ENCODE measurements at regions not wholly inside any gene's neighbourhood (a gene's known extent, or its start where the extent isn't known, plus 50 kb on each side); places are given as distances from the start of the nearest gene placed in this dataset.

DNA sequence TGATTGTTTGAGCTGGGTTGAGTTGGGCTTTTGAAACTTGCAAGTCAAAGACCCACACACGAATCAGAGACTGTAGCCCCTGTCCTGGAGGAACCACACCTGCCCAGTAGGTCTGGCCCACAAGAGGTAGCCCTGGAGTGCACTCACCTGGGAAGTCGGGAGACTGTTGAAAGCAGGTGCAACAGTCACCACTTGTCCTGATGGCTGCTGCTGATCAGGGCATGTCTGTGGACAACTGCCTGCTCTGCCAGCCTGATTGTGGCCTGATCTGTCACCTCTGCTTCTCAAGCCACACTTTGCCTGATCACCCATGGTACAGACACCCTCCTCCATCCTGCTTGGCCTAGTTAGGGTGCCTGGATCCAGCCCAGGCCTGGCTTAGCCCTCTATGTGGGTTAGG, 105.0 kb upstream of the HAAO start:
- DNase-seq (ENCODE audit: insufficient read length, low spot score) (no peak), FAIRE-seq (no peak)
- TF ChIP-seq SPI1 (IDR thresholded peaks at IDR 0.05; ENCODE audit: low read depth, low read length), result no peak
- no peak for TF ChIP-seq PAX5 (IDR thresholded peaks at IDR 0.05; ENCODE audit: insufficient read depth, low read length, severe bottlenecking)
- no peak for TF ChIP-seq POLR2AphosphoS5 (IDR thresholded peaks at IDR 0.05; ENCODE audit: low read depth, low read length)
- no peak for TF ChIP-seq TAF1 (IDR thresholded peaks at IDR 0.05; ENCODE audit: low read depth, low read length)
- TF ChIP-seq POU2F2 (IDR thresholded peaks at IDR 0.05; ENCODE audit: low read depth, low read length), result no peak
- TF ChIP-seq POLR2A (IDR thresholded peaks at IDR 0.05; ENCODE audit: low read depth, low read length), result no peak

DNA sequence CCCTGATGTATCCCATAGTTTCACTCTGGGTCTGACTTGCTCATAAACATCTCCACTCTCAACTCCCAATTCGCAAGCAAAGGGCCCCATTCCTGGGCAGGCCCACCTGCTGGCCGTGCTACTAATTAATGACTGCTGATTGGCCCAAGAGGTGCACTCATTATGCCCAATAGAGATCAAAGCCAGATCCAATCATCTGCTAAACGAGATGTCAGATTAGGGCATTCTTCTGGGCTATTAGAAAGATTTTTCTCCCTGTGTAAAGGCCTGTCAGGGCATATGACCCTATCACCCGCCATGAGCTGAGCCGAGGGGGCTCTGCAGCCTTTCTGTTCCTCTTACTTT, 103.4 kb upstream of the HAAO start:
- no peak for FAIRE-seq

DNA sequence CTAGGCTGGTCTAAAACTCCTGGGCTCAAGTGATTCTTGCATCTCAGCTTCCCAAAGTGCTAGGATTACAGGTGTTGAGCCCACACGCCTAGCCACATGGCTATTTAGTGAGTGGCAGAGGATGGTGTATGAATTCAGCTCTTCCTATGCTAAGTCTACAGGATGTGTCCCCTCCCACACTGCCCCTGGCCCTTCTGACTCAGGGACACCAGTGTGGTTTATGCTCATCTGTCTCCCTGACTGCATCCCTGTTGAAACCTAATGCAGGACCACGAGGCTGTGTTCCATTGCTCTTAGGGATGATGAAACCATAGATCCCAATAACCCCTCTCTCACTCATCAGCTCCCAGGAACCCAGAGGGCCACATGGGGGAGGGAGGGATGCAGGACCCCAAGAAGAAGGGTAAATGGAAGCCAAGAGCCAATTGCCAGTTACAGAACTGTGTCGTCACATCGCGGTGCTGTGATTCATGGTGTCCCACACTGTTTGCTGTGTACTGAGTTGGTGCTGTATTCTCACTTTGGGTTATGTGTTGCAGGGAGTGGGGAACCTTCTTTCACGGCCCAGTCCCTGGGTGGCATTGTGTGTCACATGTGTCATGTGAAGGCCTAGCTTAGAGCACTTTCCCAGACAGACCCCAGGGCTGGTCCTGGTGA, 102.9 kb upstream of the HAAO start:
- FAIRE-seq (no peak), DNase-seq (ENCODE audit: insufficient read length, low spot score) (no peak)
- TF ChIP-seq POLR2A (IDR thresholded peaks at IDR 0.05; ENCODE audit: low read depth, low read length) (no peak), TAF1 (IDR thresholded peaks at IDR 0.05; ENCODE audit: low read depth, low read length) (no peak), POLR2AphosphoS5 (IDR thresholded peaks at IDR 0.05; ENCODE audit: low read depth, low read length) (no peak), PAX5 (IDR thresholded peaks at IDR 0.05; ENCODE audit: insufficient read depth, low read length, severe bottlenecking) (no peak), SPI1 (IDR thresholded peaks at IDR 0.05; ENCODE audit: low read depth, low read length) (no peak), POU2F2 (IDR thresholded peaks at IDR 0.05; ENCODE audit: low read depth, low read length) (no peak)

More for the DNA sequence above, 103.4 kb upstream of the HAAO start:
- TF ChIP-seq POLR2A (IDR thresholded peaks at IDR 0.05; ENCODE audit: low read depth, low read length), result no peak
- TF ChIP-seq TAF1 (IDR thresholded peaks at IDR 0.05; ENCODE audit: low read depth, low read length), result no peak
- no peak for TF ChIP-seq POLR2AphosphoS5 (IDR thresholded peaks at IDR 0.05; ENCODE audit: low read depth, low read length)
- TF ChIP-seq SPI1 (IDR thresholded peaks at IDR 0.05; ENCODE audit: low read depth, low read length), result no peak
- TF ChIP-seq PAX5 (IDR thresholded peaks at IDR 0.05; ENCODE audit: insufficient read depth, low read length, severe bottlenecking), result no peak
- TF ChIP-seq POU2F2 (IDR thresholded peaks at IDR 0.05; ENCODE audit: low read depth, low read length), result no peak
- DNase-seq (ENCODE audit: insufficient read length, low spot score), result no peak

DNA sequence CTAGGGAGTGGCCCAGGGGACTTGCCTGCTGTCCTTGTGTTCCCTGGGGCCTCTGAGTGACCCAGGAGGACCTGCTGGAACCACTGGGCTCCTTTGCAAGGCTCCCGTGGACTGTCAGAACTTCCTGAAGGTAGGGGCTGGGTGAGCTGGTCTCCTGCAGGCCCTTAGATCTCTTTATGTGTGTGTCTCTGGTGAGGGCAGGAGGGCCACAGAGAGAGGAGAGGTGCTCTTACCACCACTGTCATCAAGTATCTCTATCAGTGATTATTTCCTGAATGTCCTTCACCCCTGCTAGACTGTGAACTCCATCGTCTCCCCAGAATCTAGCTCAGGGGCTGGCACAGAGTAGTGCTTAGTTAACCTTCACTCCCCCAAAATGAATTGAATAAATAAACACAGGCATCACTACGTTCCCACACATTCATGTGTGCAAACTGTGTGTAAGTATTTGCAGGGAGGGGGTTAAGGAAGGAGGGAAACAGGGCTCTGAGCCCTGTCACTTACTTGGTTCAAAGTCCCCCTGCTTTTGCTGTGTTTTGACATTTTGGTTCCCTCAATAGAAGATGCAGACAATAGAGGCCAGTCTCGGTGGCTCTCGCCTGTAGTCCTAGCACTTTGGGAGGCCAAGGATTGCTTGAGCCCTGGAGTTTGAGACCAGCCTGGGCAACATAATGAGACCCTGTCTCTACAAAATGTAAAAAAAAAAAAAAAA, 100.8 kb upstream of the HAAO start:
- TF ChIP-seq POLR2AphosphoS5 (IDR thresholded peaks at IDR 0.05; ENCODE audit: low read depth, low read length), result no peak
- TF ChIP-seq TAF1 (IDR thresholded peaks at IDR 0.05; ENCODE audit: low read depth, low read length), result no peak
- TF ChIP-seq PAX5 (IDR thresholded peaks at IDR 0.05; ENCODE audit: insufficient read depth, low read length, severe bottlenecking), result no peak
- no peak for TF ChIP-seq SPI1 (IDR thresholded peaks at IDR 0.05; ENCODE audit: low read depth, low read length)
- no peak for TF ChIP-seq POLR2A (IDR thresholded peaks at IDR 0.05; ENCODE audit: low read depth, low read length)
- no peak for TF ChIP-seq POU2F2 (IDR thresholded peaks at IDR 0.05; ENCODE audit: low read depth, low read length)
- DNase-seq (ENCODE audit: insufficient read length, low spot score), result no peak
- FAIRE-seq, result no peak

DNA sequence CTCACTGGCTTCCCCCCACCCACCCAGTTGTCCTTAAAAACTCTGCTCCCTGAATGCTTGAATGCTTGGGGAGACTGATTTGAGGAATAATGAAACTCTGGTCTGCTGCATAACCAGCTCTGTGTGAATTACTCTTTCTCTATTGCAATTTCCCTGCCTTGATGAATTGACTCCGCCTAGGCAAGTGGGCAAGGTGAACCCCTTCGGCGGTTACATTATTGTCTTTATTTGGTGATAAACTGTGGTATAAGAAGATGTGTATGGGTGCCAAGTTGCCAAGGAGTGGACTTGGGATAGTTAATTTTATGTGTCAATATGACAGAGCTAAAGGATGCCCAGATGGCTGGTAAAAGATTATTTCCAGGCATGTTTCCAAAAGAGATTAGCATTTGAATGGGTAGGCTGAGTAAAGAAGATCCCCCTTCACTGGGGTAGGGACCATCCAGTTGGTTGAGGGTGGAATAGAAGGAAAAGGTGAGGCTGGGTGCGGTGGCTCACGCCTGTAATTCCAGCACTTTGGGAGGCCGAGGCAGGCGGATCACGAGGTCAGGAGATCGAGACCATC, 98.5 kb upstream of the HAAO start:
- DNase-seq (ENCODE audit: insufficient read length, low spot score), result no peak
- TF ChIP-seq TAF1 (IDR thresholded peaks at IDR 0.05; ENCODE audit: low read depth, low read length) (no peak), PAX5 (IDR thresholded peaks at IDR 0.05; ENCODE audit: insufficient read depth, low read length, severe bottlenecking) (no peak), POLR2A (IDR thresholded peaks at IDR 0.05; ENCODE audit: low read depth, low read length) (no peak), SPI1 (IDR thresholded peaks at IDR 0.05; ENCODE audit: low read depth, low read length) (no peak), POLR2AphosphoS5 (IDR thresholded peaks at IDR 0.05; ENCODE audit: low read depth, low read length) (no peak), POU2F2 (IDR thresholded peaks at IDR 0.05; ENCODE audit: low read depth, low read length) (no peak)
- no peak for FAIRE-seq

DNA sequence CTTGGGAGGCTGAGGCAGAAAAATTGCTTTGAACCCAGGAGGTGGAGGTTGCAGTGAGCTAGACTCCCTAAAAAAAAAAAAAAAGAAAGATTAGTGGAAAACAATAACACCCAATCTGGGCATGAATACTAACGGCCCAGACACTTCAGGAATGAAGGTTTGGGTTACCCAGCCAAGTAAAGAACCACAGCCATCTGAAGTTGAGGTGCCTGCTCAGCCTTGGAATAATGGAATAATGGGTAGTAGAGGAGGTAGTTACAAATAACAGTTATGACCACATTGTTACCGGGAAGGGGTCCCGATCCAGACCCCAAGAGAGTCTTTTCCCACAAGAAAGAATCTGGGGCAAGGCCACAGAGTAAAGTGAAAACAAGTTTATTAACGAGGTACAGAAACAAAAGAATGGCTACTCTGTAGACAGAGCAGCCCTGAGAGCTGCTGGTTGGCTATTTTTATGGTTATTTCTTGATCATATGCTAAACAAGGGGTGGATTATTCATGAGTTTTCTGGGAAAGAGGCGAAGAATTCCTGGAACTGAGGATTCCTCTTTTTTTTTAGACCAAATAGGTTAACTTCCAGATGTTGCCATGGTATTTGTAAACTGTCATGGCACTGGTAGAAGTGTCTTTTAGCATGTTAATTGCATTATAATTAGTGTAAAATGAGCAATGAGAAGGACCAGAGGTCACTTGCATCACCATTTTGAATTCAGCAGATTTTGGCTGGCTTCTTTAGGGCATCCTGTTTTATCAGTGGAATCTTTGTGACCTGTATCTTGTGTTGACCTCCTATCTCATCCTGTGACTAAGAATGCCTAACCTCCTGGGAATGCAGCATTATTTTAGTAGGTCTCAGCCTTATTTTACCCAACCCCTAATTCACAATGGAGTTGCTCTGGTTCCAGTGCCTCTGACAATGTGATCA, 96.2 kb upstream of the HAAO start:
- FAIRE-seq (no peak), DNase-seq (ENCODE audit: insufficient read length, low spot score) (no peak)
- TF ChIP-seq TAF1 (IDR thresholded peaks at IDR 0.05; ENCODE audit: low read depth, low read length), result no peak
- no peak for TF ChIP-seq POU2F2 (IDR thresholded peaks at IDR 0.05; ENCODE audit: low read depth, low read length)
- TF ChIP-seq POLR2AphosphoS5 (IDR thresholded peaks at IDR 0.05; ENCODE audit: low read depth, low read length), result no peak
- TF ChIP-seq PAX5 (IDR thresholded peaks at IDR 0.05; ENCODE audit: insufficient read depth, low read length, severe bottlenecking), result no peak
- TF ChIP-seq POLR2A (IDR thresholded peaks at IDR 0.05; ENCODE audit: low read depth, low read length), result no peak
- no peak for TF ChIP-seq SPI1 (IDR thresholded peaks at IDR 0.05; ENCODE audit: low read depth, low read length)

DNA sequence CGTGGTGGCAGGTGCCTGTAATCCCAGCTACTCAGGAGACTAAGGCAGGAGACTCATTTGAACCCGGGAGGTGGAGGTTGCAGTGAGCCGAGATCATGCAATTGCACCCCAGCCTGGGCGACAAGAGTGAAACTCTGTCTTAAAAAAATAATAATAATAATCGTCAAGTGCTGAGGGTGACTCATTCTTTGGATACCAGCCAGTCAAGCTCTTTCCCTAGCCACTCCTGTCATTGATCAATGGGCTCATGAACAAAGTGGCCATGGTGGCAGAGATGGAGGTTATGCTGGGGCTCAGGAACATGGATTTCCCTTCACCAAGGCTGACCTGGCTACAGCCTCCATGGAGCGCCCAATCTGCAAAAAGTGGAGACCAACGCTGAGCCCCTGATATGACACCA, 94.5 kb upstream of the HAAO start:
- FAIRE-seq, result no peak
- DNase-seq (ENCODE audit: insufficient read length, low spot score), result no peak
- TF ChIP-seq POLR2A (IDR thresholded peaks at IDR 0.05; ENCODE audit: low read depth, low read length), result no peak
- TF ChIP-seq SPI1 (IDR thresholded peaks at IDR 0.05; ENCODE audit: low read depth, low read length), result no peak
- no peak for TF ChIP-seq PAX5 (IDR thresholded peaks at IDR 0.05; ENCODE audit: insufficient read depth, low read length, severe bottlenecking)
- TF ChIP-seq POU2F2 (IDR thresholded peaks at IDR 0.05; ENCODE audit: low read depth, low read length), result no peak
- no peak for TF ChIP-seq TAF1 (IDR thresholded peaks at IDR 0.05; ENCODE audit: low read depth, low read length)
- no peak for TF ChIP-seq POLR2AphosphoS5 (IDR thresholded peaks at IDR 0.05; ENCODE audit: low read depth, low read length)

DNA sequence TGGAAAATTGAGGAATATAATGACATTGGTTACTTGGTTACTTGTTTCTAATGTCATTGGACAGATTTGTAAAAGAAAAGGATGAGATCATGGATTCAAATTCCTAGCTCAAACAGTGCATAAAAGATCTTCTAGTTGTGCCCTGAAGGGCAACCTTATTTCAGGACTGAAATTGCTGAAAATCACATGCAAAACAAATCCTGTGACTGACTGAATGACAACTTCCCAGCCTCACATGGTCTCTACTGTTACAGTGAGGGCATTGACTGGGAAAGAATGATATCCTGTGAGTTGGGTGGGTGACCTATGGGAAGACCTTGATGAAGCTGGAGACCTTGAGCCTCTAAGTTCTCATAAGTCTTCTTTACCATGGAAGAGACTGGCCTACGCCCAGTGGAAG, 90.4 kb upstream of the HAAO start:
- DNase-seq (ENCODE audit: insufficient read length, low spot score) (no peak), FAIRE-seq (no peak)
- TF ChIP-seq POU2F2 (IDR thresholded peaks at IDR 0.05; ENCODE audit: low read depth, low read length) (no peak), POLR2AphosphoS5 (IDR thresholded peaks at IDR 0.05; ENCODE audit: low read depth, low read length) (no peak), TAF1 (IDR thresholded peaks at IDR 0.05; ENCODE audit: low read depth, low read length) (no peak), POLR2A (IDR thresholded peaks at IDR 0.05; ENCODE audit: low read depth, low read length) (no peak), PAX5 (IDR thresholded peaks at IDR 0.05; ENCODE audit: insufficient read depth, low read length, severe bottlenecking) (no peak)
